GM20000 (cell line): ENCODE measurements at regions not wholly inside any gene's neighbourhood (a gene's known extent, or its start where the extent isn't known, plus 50 kb on each side); places are given as distances from the start of the nearest gene placed in this dataset.
"Not testable (repeated sequence)": the region's sequence is repeated elsewhere in the genome, so short reads cannot be mapped to it uniquely, and the experiment has no call there.

ENCODE experiments used
- DNase-seq: peaks from one replicate; pipeline ENCODE4 v3.0.0; 2012; ENCODE audit warnings: low spot score
- CTCF ChIP-seq: IDR thresholded peaks from 2 replicates; pipeline ENCODE4 v1.5.1; 2012; ENCODE audit warnings: mild to moderate bottlenecking, control low read depth; ENCODE audit errors: extremely low read depth, missing control alignments

- no peak for DNase-seq
- no peak for TF ChIP-seq CTCF
Measured at GRCh38 chr14:34164162-34164864, 213.4 kb upstream of the EGLN3 start.

DNA sequence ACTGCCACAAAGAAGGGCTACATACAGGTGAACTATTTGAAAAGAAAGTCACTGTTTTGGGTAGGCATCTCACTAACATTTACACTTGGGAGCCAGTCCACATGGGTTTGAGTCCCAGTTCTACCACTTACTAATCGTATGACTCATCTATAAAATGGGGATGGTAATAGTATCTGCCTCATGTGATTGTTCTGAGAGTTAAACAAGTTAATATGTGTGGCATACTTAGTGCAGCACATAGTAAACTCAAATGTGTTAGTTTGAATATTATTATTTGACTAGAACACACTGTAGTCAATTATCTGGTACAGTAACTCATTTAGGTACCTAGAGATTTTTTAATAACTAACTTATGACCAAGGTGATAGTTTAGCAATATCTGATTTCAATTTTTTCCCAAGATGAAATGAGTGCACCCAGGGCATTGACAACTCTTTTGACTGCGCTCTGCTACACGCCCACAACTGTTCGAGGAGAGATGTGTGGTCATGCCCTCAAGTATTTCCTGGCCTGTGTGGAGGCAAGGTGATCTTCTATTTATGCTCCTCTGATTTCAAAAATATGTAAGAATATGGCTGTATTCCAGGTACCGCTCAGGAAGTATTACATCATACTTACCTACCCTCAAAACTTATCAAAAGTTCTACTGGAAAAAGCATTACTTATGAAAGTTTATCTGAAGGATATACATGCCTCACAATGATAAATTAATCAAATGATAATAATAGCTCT lies 210.6 kb upstream of the EGLN3 start:
- no peak for TF ChIP-seq CTCF
- no peak for DNase-seq

GRCh38 chr14:34160619-34161018 lies 209.7 kb upstream of the EGLN3 start:
- no peak for DNase-seq
- no peak for TF ChIP-seq CTCF

DNA sequence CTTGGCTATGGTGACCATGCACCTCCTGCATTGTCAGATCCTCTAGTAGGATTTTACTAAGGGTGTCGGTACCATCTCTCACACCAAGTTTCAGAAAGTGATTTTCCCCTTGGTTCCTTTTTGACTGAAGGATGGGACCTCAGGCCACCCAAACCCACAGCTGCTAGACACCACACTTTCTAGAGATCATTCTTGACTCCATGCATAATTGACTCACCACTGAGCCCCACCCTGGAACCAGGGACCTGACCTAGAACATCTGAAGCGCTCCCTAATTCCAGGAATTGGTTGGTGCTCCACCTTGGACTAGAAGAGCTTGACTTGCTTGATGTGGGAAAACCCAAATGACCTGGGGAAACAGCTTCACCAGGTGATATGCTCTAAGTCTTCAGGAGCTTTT lies 206.8 kb upstream of the EGLN3 start:
- DNase-seq, result no peak
- no peak for TF ChIP-seq CTCF

GRCh38 chr14:34147461-34147860 lies 196.6 kb upstream of the EGLN3 start:
- no peak for DNase-seq
- TF ChIP-seq CTCF, result no peak

DNA sequence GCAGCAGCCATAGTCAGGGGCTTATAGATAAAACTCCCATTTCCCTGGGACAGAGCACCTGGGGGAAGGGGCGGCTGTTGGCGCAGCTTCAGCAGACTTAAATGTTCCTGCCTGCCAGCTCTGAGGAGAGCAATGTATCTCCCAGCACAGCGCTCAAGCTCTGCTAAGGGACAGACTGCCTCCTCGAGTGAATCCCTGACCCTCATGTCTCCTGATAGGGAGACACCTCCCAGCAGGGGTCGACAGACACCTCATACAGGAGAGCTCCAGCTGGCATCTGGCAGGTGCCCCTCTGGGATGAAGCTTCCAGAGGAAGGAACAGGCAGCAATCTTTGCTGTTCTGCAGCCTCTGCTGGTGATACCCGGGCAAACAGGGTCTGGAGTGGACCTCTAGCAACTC lies 189.3 kb upstream of the EGLN3 start:
- not testable (repeated sequence) for DNase-seq

GRCh38 chr14:34139160-34140121 lies 188.6 kb upstream of the EGLN3 start:
- DNase-seq, result not testable (repeated sequence)

DNA sequence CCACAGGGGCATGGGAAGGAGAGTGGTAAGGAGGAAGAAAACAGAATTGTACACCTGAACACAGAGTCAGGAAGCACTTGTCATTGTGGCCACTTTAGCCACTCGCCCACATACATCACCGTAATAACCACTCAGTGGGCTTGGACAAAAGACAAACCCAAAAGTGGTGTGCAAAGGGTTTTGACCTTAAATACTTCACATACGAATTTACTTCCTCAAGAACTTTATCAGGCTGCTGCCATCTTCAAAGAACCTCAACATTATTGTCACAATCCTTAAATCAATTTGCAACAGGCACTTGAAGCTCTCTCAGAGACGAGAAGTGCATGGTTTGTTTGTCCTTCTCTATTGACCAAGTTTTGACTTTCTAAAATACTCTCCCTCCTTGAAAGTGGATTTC lies 187.3 kb upstream of the EGLN3 start:
- no peak for TF ChIP-seq CTCF
- no peak for DNase-seq
